Hepatocyte (in vitro differentiated cells): ENCODE measurements at regions not wholly inside any gene's neighbourhood (a gene's known extent, or its start where the extent isn't known, plus 50 kb on each side); places are given as distances from the start of the nearest gene placed in this dataset.

Source experiments
- EZH2 ChIP-seq: fragments of 200-600 bp; sonication (generic); IDR thresholded peaks from 2 replicates; pipeline ENCODE4 v1.6.1; 2016; ENCODE audit warnings: antibody characterized with exemption, mild to moderate bottlenecking, borderline replicate concordance
- EZH2phosphoT487 ChIP-seq: fragments of 200-600 bp; sonication (generic); IDR thresholded peaks from one replicate; pipeline ENCODE4 v1.6.1; 2018; ENCODE audit warnings: antibody characterized with exemption, mild to moderate bottlenecking, low read depth, moderate library complexity; ENCODE audit not compliant: unreplicated experiment, severe bottlenecking
- TF ChIP-seq, protein P1 (sequence below): fragments of 200-600 bp; sonication (generic); IDR thresholded peaks from 2 replicates; pipeline ENCODE4 v1.5.1; 2016; ENCODE audit warnings: antibody characterized with exemption, mild to moderate bottlenecking; ENCODE audit not compliant: poor library complexity

DNA sequence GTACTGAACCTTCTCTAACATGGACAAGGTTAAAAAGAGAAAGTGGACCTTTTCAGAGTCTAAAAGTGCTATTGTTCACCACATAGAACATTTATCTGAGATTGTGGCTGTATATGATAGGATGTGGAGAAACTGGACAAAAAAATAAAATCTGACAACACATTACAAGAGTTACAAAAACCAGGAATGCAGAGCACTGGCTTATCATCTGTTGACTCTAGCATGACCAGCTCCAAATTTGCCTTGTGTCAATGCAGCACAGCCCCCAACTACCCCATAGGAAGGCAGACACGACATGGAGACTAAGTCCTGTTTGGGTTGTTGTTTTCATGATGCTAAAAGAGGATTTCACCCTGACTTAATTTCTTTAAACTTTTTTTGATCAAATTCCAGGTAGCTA is 436.9 kb upstream of the MARCKS start:
- TF ChIP-seq, protein P1, sequence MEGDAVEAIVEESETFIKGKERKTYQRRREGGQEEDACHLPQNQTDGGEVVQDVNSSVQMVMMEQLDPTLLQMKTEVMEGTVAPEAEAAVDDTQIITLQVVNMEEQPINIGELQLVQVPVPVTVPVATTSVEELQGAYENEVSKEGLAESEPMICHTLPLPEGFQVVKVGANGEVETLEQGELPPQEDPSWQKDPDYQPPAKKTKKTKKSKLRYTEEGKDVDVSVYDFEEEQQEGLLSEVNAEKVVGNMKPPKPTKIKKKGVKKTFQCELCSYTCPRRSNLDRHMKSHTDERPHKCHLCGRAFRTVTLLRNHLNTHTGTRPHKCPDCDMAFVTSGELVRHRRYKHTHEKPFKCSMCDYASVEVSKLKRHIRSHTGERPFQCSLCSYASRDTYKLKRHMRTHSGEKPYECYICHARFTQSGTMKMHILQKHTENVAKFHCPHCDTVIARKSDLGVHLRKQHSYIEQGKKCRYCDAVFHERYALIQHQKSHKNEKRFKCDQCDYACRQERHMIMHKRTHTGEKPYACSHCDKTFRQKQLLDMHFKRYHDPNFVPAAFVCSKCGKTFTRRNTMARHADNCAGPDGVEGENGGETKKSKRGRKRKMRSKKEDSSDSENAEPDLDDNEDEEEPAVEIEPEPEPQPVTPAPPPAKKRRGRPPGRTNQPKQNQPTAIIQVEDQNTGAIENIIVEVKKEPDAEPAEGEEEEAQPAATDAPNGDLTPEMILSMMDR: no peak
- TF ChIP-seq EZH2phosphoT487: no peak
- TF ChIP-seq EZH2: no peak
